H9 (cell line): ENCODE measurements at regions not wholly inside any gene's neighbourhood (a gene's known extent, or its start where the extent isn't known, plus 50 kb on each side); places are given as distances from the start of the nearest gene placed in this dataset.

Source experiments
- DNase-seq: peaks from one replicate; pipeline ENCODE4 v3.0.0-alpha.2; 2017
- H2AFZ ChIP-seq: one replicate; pipeline ENCODE4 v1.6.1; 2013; ENCODE audit warnings: mild to moderate bottlenecking, low read length, control low read depth, moderate library complexity
- H2AK5ac ChIP-seq: 2 replicates; pipeline ENCODE4 v1.6.1; 2013; ENCODE audit warnings: low read length, control low read depth, mixed read lengths; ENCODE audit not compliant: insufficient read length
- H2BK120ac ChIP-seq: one replicate; pipeline ENCODE4 v1.6.1; 2013; ENCODE audit warnings: low read depth, mild to moderate bottlenecking, low read length, control low read depth, inconsistent platforms; ENCODE audit not compliant: poor library complexity, severe bottlenecking
- H2BK12ac ChIP-seq: 2 replicates; pipeline ENCODE4 v1.6.1; 2013; ENCODE audit warnings: low read length, control low read depth, mixed read lengths, low read depth; ENCODE audit not compliant: insufficient read length
- H2BK15ac ChIP-seq: 2 replicates; pipeline ENCODE4 v1.6.1; 2013; ENCODE audit warnings: low read depth, low read length, control low read depth
- H2BK20ac ChIP-seq: one replicate; pipeline ENCODE4 v1.6.1; 2013; ENCODE audit warnings: low read depth, mild to moderate bottlenecking, low read length, control low read depth, inconsistent platforms; ENCODE audit not compliant: poor library complexity, severe bottlenecking
- H2BK5ac ChIP-seq: 2 replicates; pipeline ENCODE4 v1.6.1; 2013; ENCODE audit warnings: low read length, control low read depth, mixed read lengths; ENCODE audit not compliant: insufficient read length
- H3K14ac ChIP-seq: 2 replicates; pipeline ENCODE4 v1.6.1; 2013; ENCODE audit warnings: low read length, control low read depth; ENCODE audit not compliant: insufficient read depth
- H3K18ac ChIP-seq: 2 replicates; pipeline ENCODE4 v1.6.1; 2013; ENCODE audit warnings: low read depth, mild to moderate bottlenecking, mixed read lengths, low read length, control low read depth; ENCODE audit not compliant: insufficient read length
- H3K23ac ChIP-seq: 2 replicates; pipeline ENCODE4 v1.6.1; 2013; ENCODE audit warnings: low read length, control low read depth, mixed read lengths, low read depth; ENCODE audit not compliant: insufficient read length
- H3K23me2 ChIP-seq: 2 replicates; pipeline ENCODE4 v1.6.1; 2013; ENCODE audit warnings: low read depth, mild to moderate bottlenecking, mixed read lengths, low read length, control low read depth; ENCODE audit not compliant: insufficient read length, poor library complexity, severe bottlenecking
- H3K27ac ChIP-seq: 2 replicates; pipeline ENCODE4 v1.5.1; 2013; ENCODE audit warnings: low read length, control low read depth, mixed read lengths, low read depth; ENCODE audit not compliant: insufficient read length
- H3K27me3 ChIP-seq: 2 replicates; pipeline ENCODE4 v1.6.1; 2013; ENCODE audit warnings: low read length, control low read depth, inconsistent platforms; ENCODE audit not compliant: insufficient read depth
- H3K4ac ChIP-seq: 2 replicates; pipeline ENCODE4 v1.6.1; 2013; ENCODE audit warnings: low read depth, mild to moderate bottlenecking, control low read depth, inconsistent platforms, low read length, moderate library complexity
- H3K4me1 ChIP-seq: 2 replicates; pipeline ENCODE4 v1.6.1; 2013; ENCODE audit warnings: low read length, control low read depth, inconsistent platforms; ENCODE audit not compliant: insufficient read depth
- H3K4me2 ChIP-seq: 2 replicates; pipeline ENCODE4 v1.6.1; 2013; ENCODE audit warnings: low read length, control low read depth, mixed read lengths; ENCODE audit not compliant: insufficient read length, insufficient read depth
- H3K56ac ChIP-seq: 2 replicates; pipeline ENCODE4 v1.6.1; 2013; ENCODE audit warnings: low read depth, mild to moderate bottlenecking, mixed read lengths, low read length, control low read depth; ENCODE audit not compliant: insufficient read length
- H3K79me1 ChIP-seq: 2 replicates; pipeline ENCODE4 v1.6.1; 2013; ENCODE audit warnings: low read depth, mild to moderate bottlenecking, moderate library complexity, low read length, control low read depth, inconsistent platforms; ENCODE audit not compliant: insufficient read depth, poor library complexity, severe bottlenecking
- H3K79me2 ChIP-seq: 2 replicates; pipeline ENCODE4 v1.6.1; 2013; ENCODE audit warnings: low read length, control low read depth, inconsistent platforms; ENCODE audit not compliant: insufficient read depth
- H3K9ac ChIP-seq: 2 replicates; pipeline ENCODE4 v1.6.1; 2013; ENCODE audit warnings: low read length, control low read depth, mixed read lengths; ENCODE audit not compliant: insufficient read length; ENCODE audit errors: extremely low read depth
- H3K9me3 ChIP-seq: one replicate; pipeline ENCODE4 v1.6.1; 2013; ENCODE audit warnings: low read depth, low read length, inconsistent platforms; ENCODE audit not compliant: control insufficient read depth
- H3T11ph ChIP-seq: one replicate; pipeline ENCODE4 v1.6.1; 2013; ENCODE audit warnings: mild to moderate bottlenecking, low read length, control low read depth, inconsistent platforms
- H4K20me1 ChIP-seq: one replicate; pipeline ENCODE4 v1.6.1; 2013; ENCODE audit not compliant: control insufficient read depth, insufficient read length, insufficient read depth
- H4K5ac ChIP-seq: 2 replicates; pipeline ENCODE4 v1.6.1; 2013; ENCODE audit warnings: low read depth, mild to moderate bottlenecking, mixed read lengths, low read length, control low read depth; ENCODE audit not compliant: insufficient read length
- H4K8ac ChIP-seq: replicated peaks from 2 replicates; pipeline ENCODE4 v1.6.1; 2013; ENCODE audit warnings: low read length, control low read depth, mixed read lengths, low read depth; ENCODE audit not compliant: insufficient read length
- H4K91ac ChIP-seq: 2 replicates; pipeline ENCODE4 v1.6.1; 2013; ENCODE audit warnings: low read depth, mild to moderate bottlenecking, moderate library complexity, mixed read lengths, low read length, control low read depth; ENCODE audit not compliant: insufficient read length
- H3K27ac Mint-ChIP-seq, 3 experiments: 2 replicates in 2 of 3; 3 replicates in 1 of 3; pipeline ENCODE4 v1.8.0; 2020 to 2021; ENCODE audit warnings: mixed read lengths in 3 of 3, mild to moderate bottlenecking in 1 of 3, moderate library complexity in 1 of 3
- H3K27me3 Mint-ChIP-seq: 2 replicates; pipeline ENCODE4 v1.8.0; 2021; ENCODE audit warnings: low read depth, mild to moderate bottlenecking, moderate library complexity, mixed read lengths
- H3K36me3 Mint-ChIP-seq, 3 experiments: 2 replicates in 2 of 3; 3 replicates in 1 of 3; pipeline ENCODE4 v1.8.0; 2020 to 2021; ENCODE audit warnings: low read depth in 3 of 3, mixed read lengths in 3 of 3; ENCODE audit not compliant: insufficient read depth in 1 of 3
- H3K4me1 Mint-ChIP-seq, 2 experiments: 2 replicates each; pipeline ENCODE4 v1.8.0; 2020; ENCODE audit warnings: mixed read lengths in 2 of 2
- H3K4me3 Mint-ChIP-seq, 2 experiments: 2 replicates in 1 of 2; 3 replicates in 1 of 2; pipeline ENCODE4 v1.8.0; 2020 to 2021; ENCODE audit warnings: mild to moderate bottlenecking in 2 of 2, mixed read lengths in 2 of 2, moderate library complexity in 1 of 2
- H3K9me3 Mint-ChIP-seq, 2 experiments: 2 replicates in 1 of 2; 3 replicates in 1 of 2; pipeline ENCODE4 v1.8.0; 2020; ENCODE audit warnings: mild to moderate bottlenecking in 2 of 2, mixed read lengths in 2 of 2, moderate library complexity in 1 of 2
- TF ChIP-seq, protein P1 (sequence below): fragments of 200-600 bp; sonication (generic); conservative IDR thresholded peaks from 3 replicates; pipeline ENCODE4 v1.8.0; 2021; ENCODE audit warnings: antibody characterized with exemption, mild to moderate bottlenecking

DNA sequence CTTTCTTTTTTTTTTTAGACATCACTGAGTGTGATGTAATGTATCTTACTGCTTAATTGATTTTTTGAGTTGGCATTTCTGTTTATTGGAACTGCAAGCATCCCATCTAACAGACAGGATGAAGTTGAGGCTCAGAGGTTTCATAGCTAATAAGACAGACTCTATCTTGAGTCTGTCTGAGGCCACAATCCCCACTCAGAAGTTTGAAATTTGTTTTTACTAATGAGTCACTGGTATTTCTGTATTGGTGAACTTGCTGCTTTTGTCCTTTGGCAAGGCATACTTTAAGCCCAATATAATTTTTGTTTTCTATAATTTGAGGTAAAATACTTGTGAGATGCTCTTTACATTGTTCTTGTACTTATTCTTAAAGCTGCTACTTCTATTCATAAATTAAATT is 491.2 kb downstream of the PSAT1 start:
- H2BK20ac ChIP-seq = no peak overlapping the region
- Mint-ChIP-seq H3K36me3 (no peaks in the 10 kb centered on the region), H3K27me3 (no peaks in the 10 kb centered on the region), H3K27ac (no peak overlapping the region), H3K4me1 (no peaks in the 10 kb centered on the region), H3K4me3 (no peak overlapping the region), H3K9me3 (no peaks in the 10 kb centered on the region; a peak in 1 of 5 replicates)
- no peak overlapping the region for H4K5ac ChIP-seq
- no peaks in the 10 kb centered on the region for H3K9me3 ChIP-seq
- H2BK12ac ChIP-seq = no peak overlapping the region
- no peak overlapping the region for H3K4me2 ChIP-seq
- no peak overlapping the region for H3K27ac ChIP-seq
- no peak overlapping the region for H2BK120ac ChIP-seq
- H3T11ph ChIP-seq = no peak overlapping the region
- H4K8ac ChIP-seq = no peak overlapping the region
- no peaks in the 10 kb centered on the region for H4K20me1 ChIP-seq
- DNase-seq = no peak
- no peak overlapping the region for H3K18ac ChIP-seq
- H2AFZ ChIP-seq = no peak overlapping the region
- no peaks in the 10 kb centered on the region for H3K27me3 ChIP-seq
- H3K56ac ChIP-seq = no peak overlapping the region
- H2AK5ac ChIP-seq = no peak overlapping the region
- no peaks in the 10 kb centered on the region for H3K79me2 ChIP-seq
- H3K23me2 ChIP-seq = no peaks in the 10 kb centered on the region
- H3K4me1 ChIP-seq = no peaks in the 10 kb centered on the region
- H2BK15ac ChIP-seq = no peak overlapping the region
- TF ChIP-seq, protein P1, sequence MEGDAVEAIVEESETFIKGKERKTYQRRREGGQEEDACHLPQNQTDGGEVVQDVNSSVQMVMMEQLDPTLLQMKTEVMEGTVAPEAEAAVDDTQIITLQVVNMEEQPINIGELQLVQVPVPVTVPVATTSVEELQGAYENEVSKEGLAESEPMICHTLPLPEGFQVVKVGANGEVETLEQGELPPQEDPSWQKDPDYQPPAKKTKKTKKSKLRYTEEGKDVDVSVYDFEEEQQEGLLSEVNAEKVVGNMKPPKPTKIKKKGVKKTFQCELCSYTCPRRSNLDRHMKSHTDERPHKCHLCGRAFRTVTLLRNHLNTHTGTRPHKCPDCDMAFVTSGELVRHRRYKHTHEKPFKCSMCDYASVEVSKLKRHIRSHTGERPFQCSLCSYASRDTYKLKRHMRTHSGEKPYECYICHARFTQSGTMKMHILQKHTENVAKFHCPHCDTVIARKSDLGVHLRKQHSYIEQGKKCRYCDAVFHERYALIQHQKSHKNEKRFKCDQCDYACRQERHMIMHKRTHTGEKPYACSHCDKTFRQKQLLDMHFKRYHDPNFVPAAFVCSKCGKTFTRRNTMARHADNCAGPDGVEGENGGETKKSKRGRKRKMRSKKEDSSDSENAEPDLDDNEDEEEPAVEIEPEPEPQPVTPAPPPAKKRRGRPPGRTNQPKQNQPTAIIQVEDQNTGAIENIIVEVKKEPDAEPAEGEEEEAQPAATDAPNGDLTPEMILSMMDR = no peak
- H3K23ac ChIP-seq = no peak overlapping the region
- H3K9ac ChIP-seq = no peak overlapping the region
- no peak overlapping the region for H3K14ac ChIP-seq
- no peak overlapping the region for H2BK5ac ChIP-seq
- H3K79me1 ChIP-seq = no peaks in the 10 kb centered on the region
- H3K4ac ChIP-seq = no peak overlapping the region
- no peak overlapping the region for H4K91ac ChIP-seq
